ENCODE measurements at regions not wholly inside any gene's neighbourhood (a gene's known extent, or its start where the extent isn't known, plus 50 kb on each side); places are given as distances from the start of the nearest gene placed in this dataset.

GRCh38 chr13:86788616-86789015 lies 882.6 kb upstream of the SLITRK5 start:
- H3K4me3 ChIP-seq (ENCODE audit: low read length in 3 of 3) = no peak overlapping the region

DNA sequence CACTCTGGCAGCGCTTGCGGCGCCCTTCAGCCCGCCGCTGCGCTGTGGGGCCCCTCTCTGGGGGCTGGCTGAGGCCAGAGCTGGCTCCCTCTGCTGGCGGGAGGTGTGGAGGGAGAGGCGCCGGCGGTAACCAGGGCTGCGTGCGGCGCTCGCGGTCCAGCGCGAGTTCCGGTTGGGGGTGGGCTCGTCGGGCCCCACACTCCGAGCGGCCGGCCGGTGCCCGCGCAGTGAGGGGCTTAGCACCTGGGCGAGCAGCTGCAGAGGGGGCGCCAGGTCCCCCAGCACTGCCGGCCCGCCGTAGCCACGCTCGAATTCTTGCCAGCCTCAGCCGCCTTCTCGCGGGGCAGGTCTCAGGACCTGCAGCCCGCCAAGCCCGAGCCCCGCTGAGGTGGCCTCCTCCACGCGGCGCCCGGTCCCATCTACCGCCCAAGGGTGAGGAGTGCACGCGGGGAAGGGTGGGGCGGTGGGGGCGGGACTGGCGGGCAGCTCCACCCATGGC lies 879.0 kb upstream of the SLITRK5 start:
- DNase-seq = peak in 1 of 5 donors; percentile 41
- TF ChIP-seq, protein P1, sequence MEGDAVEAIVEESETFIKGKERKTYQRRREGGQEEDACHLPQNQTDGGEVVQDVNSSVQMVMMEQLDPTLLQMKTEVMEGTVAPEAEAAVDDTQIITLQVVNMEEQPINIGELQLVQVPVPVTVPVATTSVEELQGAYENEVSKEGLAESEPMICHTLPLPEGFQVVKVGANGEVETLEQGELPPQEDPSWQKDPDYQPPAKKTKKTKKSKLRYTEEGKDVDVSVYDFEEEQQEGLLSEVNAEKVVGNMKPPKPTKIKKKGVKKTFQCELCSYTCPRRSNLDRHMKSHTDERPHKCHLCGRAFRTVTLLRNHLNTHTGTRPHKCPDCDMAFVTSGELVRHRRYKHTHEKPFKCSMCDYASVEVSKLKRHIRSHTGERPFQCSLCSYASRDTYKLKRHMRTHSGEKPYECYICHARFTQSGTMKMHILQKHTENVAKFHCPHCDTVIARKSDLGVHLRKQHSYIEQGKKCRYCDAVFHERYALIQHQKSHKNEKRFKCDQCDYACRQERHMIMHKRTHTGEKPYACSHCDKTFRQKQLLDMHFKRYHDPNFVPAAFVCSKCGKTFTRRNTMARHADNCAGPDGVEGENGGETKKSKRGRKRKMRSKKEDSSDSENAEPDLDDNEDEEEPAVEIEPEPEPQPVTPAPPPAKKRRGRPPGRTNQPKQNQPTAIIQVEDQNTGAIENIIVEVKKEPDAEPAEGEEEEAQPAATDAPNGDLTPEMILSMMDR (IDR thresholded peaks at IDR 0.05; ENCODE audit: borderline replicate concordance, extremely low read depth, insufficient read depth) = no peak
- H3K36me3 ChIP-seq (ENCODE audit: control insufficient read depth in 2 of 3, insufficient read depth in 3 of 3, low read length in 3 of 3) = no peaks in the 10 kb centered on the region
- FAIRE-seq = no peak
- H3K9ac ChIP-seq (ENCODE audit: low read length in 3 of 3) = no peak overlapping the region
- no peaks in the 10 kb centered on the region for H3K9me3 ChIP-seq (ENCODE audit: control insufficient read depth in 2 of 3, insufficient read depth in 1 of 3, low read length in 3 of 3)
- no peak overlapping the region for H3K4me3 ChIP-seq (ENCODE audit: low read length in 3 of 3)
- intact Hi-C loops (cut with DNase I) = no loop called here
- no peak overlapping the region for H3K27ac ChIP-seq (ENCODE audit: low read depth in 2 of 2, low read length in 2 of 2)
- no peaks in the 10 kb centered on the region for H3K27me3 ChIP-seq (ENCODE audit: control insufficient read depth, insufficient read depth, low read length)
- H3K4me1 ChIP-seq (ENCODE audit: control insufficient read depth in 2 of 3, insufficient read depth in 2 of 3, low read depth in 1 of 3, low read length in 3 of 3) = no peaks in the 10 kb centered on the region

More at GRCh38 chr13:86788616-86789015, 882.6 kb upstream of the SLITRK5 start:
- FAIRE-seq = no peak
- Histone ChIP-seq H3K36me3 (ENCODE audit: control insufficient read depth in 2 of 3, insufficient read depth in 3 of 3, low read length in 3 of 3) (no peaks in the 10 kb centered on the region), H3K4me1 (ENCODE audit: control insufficient read depth in 2 of 3, insufficient read depth in 2 of 3, low read depth in 1 of 3, low read length in 3 of 3) (no peaks in the 10 kb centered on the region), H3K27ac (ENCODE audit: low read depth in 2 of 2, low read length in 2 of 2) (no peak overlapping the region), H3K27me3 (ENCODE audit: control insufficient read depth, insufficient read depth, low read length) (no peaks in the 10 kb centered on the region), H3K9ac (ENCODE audit: low read length in 3 of 3) (no peak overlapping the region), H3K9me3 (ENCODE audit: control insufficient read depth in 2 of 3, insufficient read depth in 1 of 3, low read length in 3 of 3) (no peaks in the 10 kb centered on the region)
- TF ChIP-seq, protein P1 (IDR thresholded peaks at IDR 0.05; ENCODE audit: borderline replicate concordance, extremely low read depth, insufficient read depth) = no peak
- DNase-seq = no peak
- intact Hi-C loops (cut with DNase I) = no loop called here

GRCh38 chr13:86795858-86796257 lies 875.3 kb upstream of the SLITRK5 start:
- TF ChIP-seq, protein P1 (IDR thresholded peaks at IDR 0.05; ENCODE audit: borderline replicate concordance, extremely low read depth, insufficient read depth) = no peak
- Histone ChIP-seq H3K27me3 (ENCODE audit: control insufficient read depth, insufficient read depth, low read length) (no peaks in the 10 kb centered on the region), H3K36me3 (ENCODE audit: control insufficient read depth in 2 of 3, insufficient read depth in 3 of 3, low read length in 3 of 3) (no peaks in the 10 kb centered on the region), H3K9ac (ENCODE audit: low read length in 3 of 3) (no peak overlapping the region), H3K27ac (ENCODE audit: low read depth in 2 of 2, low read length in 2 of 2) (no peak overlapping the region), H3K4me3 (ENCODE audit: low read length in 3 of 3) (no peak overlapping the region), H3K9me3 (ENCODE audit: control insufficient read depth in 2 of 3, insufficient read depth in 1 of 3, low read length in 3 of 3) (no peaks in the 10 kb centered on the region), H3K4me1 (ENCODE audit: control insufficient read depth in 2 of 3, insufficient read depth in 2 of 3, low read depth in 1 of 3, low read length in 3 of 3) (no peaks in the 10 kb centered on the region)
- DNase-seq (no peak), FAIRE-seq (no peak)
- intact Hi-C loops (cut with DNase I) = no loop called here

DNA sequence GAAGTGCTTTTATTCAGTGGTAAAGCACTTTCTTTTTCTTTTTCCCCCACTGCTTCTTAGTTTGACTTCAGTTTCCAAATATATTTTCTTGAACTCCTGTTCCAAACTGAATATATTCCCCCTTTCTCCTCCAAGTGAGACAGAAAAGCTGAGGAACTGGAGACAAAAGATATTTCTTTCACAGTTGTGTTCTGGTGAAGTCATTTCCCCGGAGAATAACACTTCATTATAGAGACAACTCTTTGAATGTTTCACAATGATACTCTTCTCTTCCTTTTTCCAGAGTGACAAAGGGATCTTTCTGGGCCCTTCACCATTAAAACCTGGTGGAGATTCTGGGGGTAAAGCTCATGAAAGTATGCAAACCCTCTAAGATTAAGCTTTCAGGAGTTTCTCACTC lies 860.8 kb upstream of the SLITRK5 start:
- intact Hi-C loops (cut with DNase I) = no loop called here
- Histone ChIP-seq H3K9ac (ENCODE audit: low read length in 3 of 3) (no peak overlapping the region), H3K27me3 (ENCODE audit: control insufficient read depth, insufficient read depth, low read length) (no peaks in the 10 kb centered on the region), H3K36me3 (ENCODE audit: control insufficient read depth in 2 of 3, insufficient read depth in 3 of 3, low read length in 3 of 3) (no peaks in the 10 kb centered on the region), H3K27ac (ENCODE audit: low read depth in 2 of 2, low read length in 2 of 2) (no peak overlapping the region), H3K4me3 (ENCODE audit: low read length in 3 of 3) (no peak overlapping the region), H3K4me1 (ENCODE audit: control insufficient read depth in 2 of 3, insufficient read depth in 2 of 3, low read depth in 1 of 3, low read length in 3 of 3) (no peaks in the 10 kb centered on the region), H3K9me3 (ENCODE audit: control insufficient read depth in 2 of 3, insufficient read depth in 1 of 3, low read length in 3 of 3) (no peaks in the 10 kb centered on the region)
- TF ChIP-seq, protein P1 (IDR thresholded peaks at IDR 0.05; ENCODE audit: borderline replicate concordance, extremely low read depth, insufficient read depth) = no peak
- no peak for DNase-seq
- FAIRE-seq = no peak

Data from kidney (tissue), 13 donors.